HUES6 (cell line): ENCODE measurements at regions not wholly inside any gene's neighbourhood (a gene's known extent, or its start where the extent isn't known, plus 50 kb on each side); places are given as distances from the start of the nearest gene placed in this dataset.

Experiments
- H3K27ac ChIP-seq: 2 replicates; pipeline ENCODE4 v1.7.0; 2013; ENCODE audit warnings: low read depth, mild to moderate bottlenecking, low read length, inconsistent platforms
- H3K27me3 ChIP-seq: 2 replicates; pipeline ENCODE4 v1.6.1; 2013; ENCODE audit warnings: low read length; ENCODE audit not compliant: control insufficient read depth, insufficient read depth
- H3K36me3 ChIP-seq: 2 replicates; pipeline ENCODE4 v1.6.1; 2013; ENCODE audit warnings: low read length; ENCODE audit not compliant: control insufficient read depth, insufficient read depth
- H3K4me1 ChIP-seq: 2 replicates; pipeline ENCODE4 v1.6.1; 2013; ENCODE audit warnings: low read length; ENCODE audit not compliant: control insufficient read depth, insufficient read depth
- H3K4me3 ChIP-seq: 2 replicates; pipeline ENCODE4 v1.5.1; 2013; ENCODE audit warnings: low read depth, low read length
- H3K9ac ChIP-seq: one replicate; pipeline ENCODE4 v1.6.1; 2013; ENCODE audit warnings: mild to moderate bottlenecking, low read length
- H3K9me3 ChIP-seq: 2 replicates; pipeline ENCODE4 v1.6.1; 2013; ENCODE audit warnings: low read depth, low read length; ENCODE audit not compliant: control insufficient read depth, insufficient read depth

DNA sequence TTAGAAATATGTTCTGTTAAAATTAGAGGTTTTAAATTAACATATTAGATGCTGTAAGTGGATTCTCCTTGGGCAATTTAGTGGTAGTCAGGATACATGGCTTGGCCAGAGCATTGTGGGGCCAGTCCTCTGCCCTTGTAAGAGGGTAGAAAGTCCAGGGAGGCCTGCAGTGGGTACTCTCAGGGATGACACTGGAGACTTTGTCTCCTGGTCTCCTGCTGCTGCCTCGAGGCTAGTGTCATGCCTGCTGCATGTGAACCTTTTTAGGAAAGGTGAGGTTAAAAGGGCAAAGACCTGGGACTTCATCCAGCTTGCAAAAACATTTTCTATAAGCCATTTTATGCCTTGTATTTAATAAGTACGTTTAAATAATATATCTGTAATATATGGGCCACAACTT, 96.8 kb upstream of the PROK2 start:
- Histone ChIP-seq H3K4me1 (peaks cover 34% of the 10 kb centered on the region), H3K4me3 (no peak overlapping the region), H3K9ac (no peak overlapping the region), H3K9me3 (no peaks in the 10 kb centered on the region), H3K36me3 (no peaks in the 10 kb centered on the region), H3K27ac (no peak overlapping the region), H3K27me3 (no peaks in the 10 kb centered on the region)

GRCh38 chr3:71881041-71881440, 96.1 kb upstream of the PROK2 start:
- no peak overlapping the region for H3K4me3 ChIP-seq
- H3K9ac ChIP-seq, result no peak overlapping the region
- H3K4me1 ChIP-seq, result peaks cover 41% of the 10 kb centered on the region
- H3K36me3 ChIP-seq, result no peaks in the 10 kb centered on the region
- no peaks in the 10 kb centered on the region for H3K9me3 ChIP-seq
- H3K27ac ChIP-seq, result no peak overlapping the region
- no peaks in the 10 kb centered on the region for H3K27me3 ChIP-seq

- Histone ChIP-seq H3K27me3 (no peaks in the 10 kb centered on the region), H3K27ac (no peak overlapping the region), H3K9ac (no peak overlapping the region), H3K4me3 (no peak overlapping the region), H3K4me1 (peaks cover 42% of the 10 kb centered on the region), H3K9me3 (no peaks in the 10 kb centered on the region), H3K36me3 (no peaks in the 10 kb centered on the region)
These were observed 94.1 kb upstream of the PROK2 start for GRCh38 chr3:71879089-71879488.

- H3K9me3 ChIP-seq, result no peaks in the 10 kb centered on the region
- no peak overlapping the region for H3K4me3 ChIP-seq
- H3K27ac ChIP-seq, result peak overlapping the region; percentile 75; the same call in 1 of the 2 replicates
- peak overlapping the region; percentile 62 for H3K9ac ChIP-seq
- peaks cover 53% of the 10 kb centered on the region for H3K4me1 ChIP-seq
- no peaks in the 10 kb centered on the region for H3K36me3 ChIP-seq
- H3K27me3 ChIP-seq, result no peaks in the 10 kb centered on the region
These were observed 91.5 kb upstream of the PROK2 start for GRCh38 chr3:71876135-71877105.

DNA sequence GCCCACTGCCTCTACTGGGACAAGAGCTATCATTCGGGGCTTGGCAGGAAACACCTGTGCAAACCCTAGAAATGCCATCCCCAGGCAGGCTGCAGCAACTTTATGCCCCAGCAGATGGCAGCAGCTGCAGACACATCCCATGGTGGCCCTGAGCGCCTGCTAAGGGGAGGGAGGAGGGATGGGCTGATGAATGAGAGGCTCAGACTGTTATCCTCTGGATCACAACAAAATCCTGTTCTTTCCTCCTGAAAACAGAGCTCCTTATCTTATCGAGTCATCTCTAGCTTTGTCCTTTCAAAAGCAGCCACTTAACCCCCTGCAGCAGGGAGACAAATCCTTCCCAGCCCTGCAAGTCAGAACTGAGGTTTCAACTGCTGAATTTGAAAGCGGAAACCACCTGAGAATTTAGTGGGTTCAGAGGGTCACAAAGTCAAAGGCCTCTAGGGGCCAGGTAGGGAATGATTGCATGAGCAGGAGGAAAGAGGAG, 90.6 kb upstream of the PROK2 start:
- H3K4me3 ChIP-seq, result no peak overlapping the region
- H3K36me3 ChIP-seq, result no peaks in the 10 kb centered on the region
- peaks cover 3% of the 10 kb centered on the region; the same call in 1 of the 2 replicates for H3K9me3 ChIP-seq
- H3K9ac ChIP-seq, result peak overlapping the region; percentile 62
- H3K27ac ChIP-seq, result peak overlapping the region; percentile 75; the same call in 1 of the 2 replicates
- no peaks in the 10 kb centered on the region for H3K27me3 ChIP-seq
- peaks cover 53% of the 10 kb centered on the region for H3K4me1 ChIP-seq

DNA sequence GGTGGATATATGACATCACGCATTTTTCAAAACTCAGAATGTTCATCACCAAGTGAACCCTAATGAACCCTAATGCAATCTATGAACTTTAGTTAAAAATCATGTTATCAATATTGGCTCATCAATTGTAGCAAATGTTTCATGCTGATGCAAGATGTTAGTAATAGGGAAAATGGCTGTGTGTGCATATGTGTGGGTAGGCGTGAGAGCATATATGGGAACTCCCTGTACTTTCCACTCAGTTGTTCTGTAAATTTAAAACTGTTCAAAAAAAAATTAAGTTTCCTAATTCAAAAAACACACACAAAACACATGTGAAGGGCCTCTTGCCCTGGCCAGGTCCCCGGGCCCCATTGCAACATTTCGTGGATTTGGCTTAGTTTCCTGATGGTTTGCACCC, 89.7 kb upstream of the PROK2 start:
- H3K27ac ChIP-seq, result no peak overlapping the region
- no peak overlapping the region for H3K4me3 ChIP-seq
- H3K27me3 ChIP-seq, result no peaks in the 10 kb centered on the region
- no peaks in the 10 kb centered on the region for H3K36me3 ChIP-seq
- peaks cover 7% of the 10 kb centered on the region; the same call in 1 of the 2 replicates for H3K9me3 ChIP-seq
- H3K9ac ChIP-seq, result no peak overlapping the region
- peaks cover 53% of the 10 kb centered on the region for H3K4me1 ChIP-seq

- peaks cover 7% of the 10 kb centered on the region; the same call in 1 of the 2 replicates for H3K9me3 ChIP-seq
- peak overlapping the region; percentile 58; the same call in 1 of the 2 replicates for H3K27ac ChIP-seq
- H3K4me1 ChIP-seq, result peaks cover 41% of the 10 kb centered on the region
- peak overlapping the region; percentile 73 for H3K9ac ChIP-seq
- no peaks in the 10 kb centered on the region for H3K36me3 ChIP-seq
- H3K4me3 ChIP-seq, result no peak overlapping the region
- H3K27me3 ChIP-seq, result no peaks in the 10 kb centered on the region
These were observed 88.2 kb upstream of the PROK2 start for GRCh38 chr3:71873093-71873611.

GRCh38 chr3:71872256-71872655, 87.3 kb upstream of the PROK2 start:
- Histone ChIP-seq H3K4me3 (no peak overlapping the region), H3K27ac (peak overlapping the region; percentile 58; the same call in 1 of the 2 replicates), H3K36me3 (no peaks in the 10 kb centered on the region), H3K9me3 (peaks cover 7% of the 10 kb centered on the region; the same call in 1 of the 2 replicates), H3K4me1 (peaks cover 33% of the 10 kb centered on the region), H3K9ac (no peak overlapping the region), H3K27me3 (no peaks in the 10 kb centered on the region)

DNA sequence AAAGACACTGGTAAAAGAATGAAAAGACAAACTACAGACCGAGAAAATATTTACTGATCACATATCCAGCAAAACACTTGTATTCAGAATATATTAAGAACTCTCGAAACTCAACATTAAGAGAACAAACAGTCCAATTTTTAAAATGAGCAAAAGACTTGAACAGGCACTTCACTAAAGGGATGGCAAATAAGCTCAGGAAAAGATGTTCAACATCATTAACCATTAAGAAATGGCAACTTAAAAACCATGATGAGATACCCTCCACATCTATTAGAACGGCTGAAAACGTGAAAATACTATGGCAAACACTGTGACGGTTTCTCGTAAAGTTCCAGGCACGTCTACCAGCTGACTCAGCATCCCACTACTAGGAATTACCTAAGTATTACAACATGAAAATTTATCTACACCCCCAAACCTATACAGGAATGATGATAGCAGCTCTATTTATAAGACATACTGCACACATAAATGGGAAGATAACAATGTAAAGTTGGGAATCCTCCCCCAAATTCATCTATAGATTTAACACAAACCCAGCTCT, 86.1 kb upstream of the PROK2 start:
- peaks cover 7% of the 10 kb centered on the region; the same call in 1 of the 2 replicates for H3K9me3 ChIP-seq
- peaks cover 21% of the 10 kb centered on the region for H3K4me1 ChIP-seq
- H3K9ac ChIP-seq, result no peak overlapping the region
- no peaks in the 10 kb centered on the region for H3K36me3 ChIP-seq
- no peak overlapping the region for H3K27ac ChIP-seq
- H3K4me3 ChIP-seq, result no peak overlapping the region
- H3K27me3 ChIP-seq, result no peaks in the 10 kb centered on the region

DNA sequence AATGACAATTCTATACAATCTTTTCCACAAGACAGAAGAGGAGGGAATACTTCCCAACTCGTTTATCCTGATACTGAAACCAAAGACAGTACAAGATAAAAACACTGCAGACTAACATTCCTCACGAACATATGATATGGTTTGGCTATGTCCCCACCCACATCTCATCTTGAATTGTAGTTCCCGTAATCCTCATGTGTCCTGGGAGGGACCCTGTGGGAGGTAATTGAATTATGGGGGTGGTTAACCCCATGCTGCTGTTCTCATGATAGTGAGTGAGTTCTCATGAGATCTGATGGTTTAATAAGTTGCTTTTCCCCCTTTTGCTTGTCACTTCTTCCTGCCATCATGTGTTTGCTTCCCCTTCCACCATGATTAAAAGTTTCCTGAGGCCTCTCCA, 83.9 kb upstream of the PROK2 start:
- no peaks in the 10 kb centered on the region for H3K36me3 ChIP-seq
- H3K4me3 ChIP-seq, result no peak overlapping the region
- no peaks in the 10 kb centered on the region for H3K27me3 ChIP-seq
- peaks cover 20% of the 10 kb centered on the region for H3K4me1 ChIP-seq
- peaks cover 7% of the 10 kb centered on the region; the same call in 1 of the 2 replicates for H3K9me3 ChIP-seq
- no peak overlapping the region for H3K9ac ChIP-seq
- H3K27ac ChIP-seq, result no peak overlapping the region

- Histone ChIP-seq H3K27ac (no peak overlapping the region), H3K4me1 (peaks cover 25% of the 10 kb centered on the region), H3K9me3 (peaks cover 15% of the 10 kb centered on the region), H3K36me3 (no peaks in the 10 kb centered on the region), H3K27me3 (no peaks in the 10 kb centered on the region), H3K4me3 (no peak overlapping the region), H3K9ac (no peak overlapping the region)
These were observed 80.8 kb upstream of the PROK2 start for GRCh38 chr3:71865727-71866126.
